WTC11 (cell line): ENCODE measurements at regions not wholly inside any gene's neighbourhood (a gene's known extent, or its start where the extent isn't known, plus 50 kb on each side); places are given as distances from the start of the nearest gene placed in this dataset.

Source experiments
- ATAC-seq: fragments of 200-7000 bp; cut with Tn5 transposase; 2 replicates; pipeline ENCODE4 v1.10.0; 2021; ENCODE audit warnings: mild to moderate bottlenecking, moderate library complexity
- CTCF ChIA-PET: fragments of 300-600 bp; sonication (Branson Sonifier 250); formaldehyde crosslinking; loops from one replicate; lab custom pipeline; 2021; ENCODE audit warnings: antibody characterized with exemption; lab: Charles Lee
- POLR2A ChIA-PET: fragments of 350-600 bp; sonication (Branson Sonifier 250); formaldehyde crosslinking; loops from one replicate; lab custom pipeline; 2021; ENCODE audit warnings: antibody characterized with exemption; lab: Charles Lee
- DNase-seq: peaks from one replicate; pipeline ENCODE4 v3.0.0; 2021; ENCODE audit warnings: low spot score
- H3K27ac Mint-ChIP-seq: 2 replicates; pipeline ENCODE4 v1.8.0; 2021; ENCODE audit warnings: mixed read lengths
- H3K27me3 Mint-ChIP-seq: 2 replicates; pipeline ENCODE4 v1.8.0; 2021; ENCODE audit warnings: low read depth, mild to moderate bottlenecking, moderate library complexity, mixed read lengths
- H3K36me3 Mint-ChIP-seq: 2 replicates; pipeline ENCODE4 v1.8.0; 2021; ENCODE audit warnings: mixed read lengths
- H3K4me1 Mint-ChIP-seq: 2 replicates; pipeline ENCODE4 v1.8.0; 2022; ENCODE audit warnings: mixed read lengths
- H3K4me3 Mint-ChIP-seq: 2 replicates; pipeline ENCODE4 v1.8.0; 2021; ENCODE audit warnings: mild to moderate bottlenecking, moderate library complexity, mixed read lengths
- H3K9me3 Mint-ChIP-seq: 2 replicates; pipeline ENCODE4 v1.8.0; 2021; ENCODE audit warnings: mixed read lengths
- ATF2 ChIP-seq: sonication (generic); formaldehyde crosslinking; IDR thresholded peaks from 2 replicates; pipeline ENCODE4 v1.8.1; 2022; ENCODE audit warnings: low read depth, missing genetic modification reagents, borderline replicate concordance
- ELF4 ChIP-seq: sonication (generic); formaldehyde crosslinking; IDR thresholded peaks from 2 replicates; pipeline ENCODE4 v1.8.1; 2022; ENCODE audit warnings: low read depth, mild to moderate bottlenecking, moderate library complexity, missing genetic modification reagents
- EMX1 ChIP-seq: fragments of 250-450 bp; sonication (Bioruptor Pico); IDR thresholded peaks from 2 replicates; pipeline ENCODE4 v1.8.0; 2021; ENCODE audit warnings: mild to moderate bottlenecking
- GABPB1 ChIP-seq: sonication (generic); formaldehyde crosslinking; IDR thresholded peaks from 2 replicates; pipeline ENCODE4 v1.8.1; 2023; ENCODE audit warnings: mild to moderate bottlenecking, missing genetic modification reagents
- IRF2 ChIP-seq: sonication (generic); formaldehyde crosslinking; IDR thresholded peaks from 2 replicates; pipeline ENCODE4 v1.8.0; 2022; ENCODE audit warnings: low read depth, missing genetic modification reagents, borderline replicate concordance
- JAZF1 ChIP-seq: fragments of 250-450 bp; sonication (Bioruptor Pico); IDR thresholded peaks from 2 replicates; pipeline ENCODE4 v1.9.0; 2021; ENCODE audit warnings: moderate library complexity, mild to moderate bottlenecking, inconsistent platforms
- MXD4 ChIP-seq: fragments of 250-450 bp; sonication (Bioruptor Pico); IDR thresholded peaks from 2 replicates; pipeline ENCODE4 v1.8.0; 2021; ENCODE audit warnings: mild to moderate bottlenecking, moderate library complexity, borderline replicate concordance
- NFATC4 ChIP-seq: fragments of 250-450 bp; sonication (Bioruptor Pico); IDR thresholded peaks from 2 replicates; pipeline ENCODE4 v1.9.0; 2021; ENCODE audit warnings: mild to moderate bottlenecking
- NR1H2 ChIP-seq: sonication (generic); formaldehyde crosslinking; IDR thresholded peaks from 2 replicates; pipeline ENCODE4 v1.9.0; 2021; ENCODE audit warnings: mild to moderate bottlenecking, moderate library complexity, missing genetic modification reagents
- NR3C1 ChIP-seq: sonication (generic); formaldehyde crosslinking; conservative IDR thresholded peaks from 2 replicates; pipeline ENCODE4 v1.8.1; 2023; ENCODE audit warnings: low read depth, mild to moderate bottlenecking, missing genetic modification reagents
- RORB ChIP-seq: fragments of 250-450 bp; sonication (Bioruptor Pico); IDR thresholded peaks from 2 replicates; pipeline ENCODE4 v1.9.0; 2021; ENCODE audit warnings: mild to moderate bottlenecking
- SMAD4 ChIP-seq: sonication (generic); formaldehyde crosslinking; IDR thresholded peaks from 2 replicates; pipeline ENCODE4 v1.8.0; 2022; ENCODE audit warnings: mild to moderate bottlenecking, missing genetic modification reagents
- SOX15 ChIP-seq: fragments of 250-450 bp; sonication (Bioruptor Pico); IDR thresholded peaks from 2 replicates; pipeline ENCODE4 v1.9.0; 2021; ENCODE audit warnings: mild to moderate bottlenecking
- SP1 ChIP-seq: sonication (generic); formaldehyde crosslinking; conservative IDR thresholded peaks from 2 replicates; pipeline ENCODE4 v1.8.1; 2022; ENCODE audit warnings: missing genetic modification reagents
- TEAD4 ChIP-seq: sonication (generic); formaldehyde crosslinking; IDR thresholded peaks from 2 replicates; pipeline ENCODE4 v1.8.0; 2022; ENCODE audit warnings: mild to moderate bottlenecking, missing genetic modification reagents
- TP53 ChIP-seq: sonication (generic); formaldehyde crosslinking; IDR thresholded peaks from 2 replicates; pipeline ENCODE4 v1.8.1; 2023; ENCODE audit warnings: mild to moderate bottlenecking, missing genetic modification reagents
- ZNF138 ChIP-seq: sonication (generic); formaldehyde crosslinking; conservative IDR thresholded peaks from 2 replicates; pipeline ENCODE4 v1.8.1; 2022; ENCODE audit warnings: mild to moderate bottlenecking, moderate library complexity, missing genetic modification reagents
- TF ChIP-seq, protein P1 (sequence below): fragments of 200-600 bp; IDR thresholded peaks from 2 replicates; pipeline ENCODE4 v1.8.0; 2022; ENCODE audit warnings: antibody characterized with exemption
- TF ChIP-seq, protein P2 (sequence below): sonication (generic); formaldehyde crosslinking; IDR thresholded peaks from 2 replicates; pipeline ENCODE4 v1.8.0; 2022; ENCODE audit warnings: missing genetic modification reagents
- TF ChIP-seq, protein P3 (sequence below): fragments of 250-450 bp; sonication (Bioruptor Pico); IDR thresholded peaks from 2 replicates; pipeline ENCODE4 v1.9.0; 2021; ENCODE audit warnings: mild to moderate bottlenecking, borderline replicate concordance

GRCh38 chr2:30371772-30372373 is 75.2 kb upstream of the LCLAT1 start:
- TF ChIP-seq, protein P1, sequence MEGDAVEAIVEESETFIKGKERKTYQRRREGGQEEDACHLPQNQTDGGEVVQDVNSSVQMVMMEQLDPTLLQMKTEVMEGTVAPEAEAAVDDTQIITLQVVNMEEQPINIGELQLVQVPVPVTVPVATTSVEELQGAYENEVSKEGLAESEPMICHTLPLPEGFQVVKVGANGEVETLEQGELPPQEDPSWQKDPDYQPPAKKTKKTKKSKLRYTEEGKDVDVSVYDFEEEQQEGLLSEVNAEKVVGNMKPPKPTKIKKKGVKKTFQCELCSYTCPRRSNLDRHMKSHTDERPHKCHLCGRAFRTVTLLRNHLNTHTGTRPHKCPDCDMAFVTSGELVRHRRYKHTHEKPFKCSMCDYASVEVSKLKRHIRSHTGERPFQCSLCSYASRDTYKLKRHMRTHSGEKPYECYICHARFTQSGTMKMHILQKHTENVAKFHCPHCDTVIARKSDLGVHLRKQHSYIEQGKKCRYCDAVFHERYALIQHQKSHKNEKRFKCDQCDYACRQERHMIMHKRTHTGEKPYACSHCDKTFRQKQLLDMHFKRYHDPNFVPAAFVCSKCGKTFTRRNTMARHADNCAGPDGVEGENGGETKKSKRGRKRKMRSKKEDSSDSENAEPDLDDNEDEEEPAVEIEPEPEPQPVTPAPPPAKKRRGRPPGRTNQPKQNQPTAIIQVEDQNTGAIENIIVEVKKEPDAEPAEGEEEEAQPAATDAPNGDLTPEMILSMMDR = no peak
- TF ChIP-seq MXD4 (no peak), IRF2 (CRISPR knock-in tag) (no peak), SOX15 (no peak), ELF4 (CRISPR knock-in tag) (no peak), TEAD4 (CRISPR knock-in tag) (no peak), TP53 (no peak), GABPB1 (CRISPR knock-in tag) (no peak), NR3C1 (no peak)
- TF ChIP-seq, protein P2, sequence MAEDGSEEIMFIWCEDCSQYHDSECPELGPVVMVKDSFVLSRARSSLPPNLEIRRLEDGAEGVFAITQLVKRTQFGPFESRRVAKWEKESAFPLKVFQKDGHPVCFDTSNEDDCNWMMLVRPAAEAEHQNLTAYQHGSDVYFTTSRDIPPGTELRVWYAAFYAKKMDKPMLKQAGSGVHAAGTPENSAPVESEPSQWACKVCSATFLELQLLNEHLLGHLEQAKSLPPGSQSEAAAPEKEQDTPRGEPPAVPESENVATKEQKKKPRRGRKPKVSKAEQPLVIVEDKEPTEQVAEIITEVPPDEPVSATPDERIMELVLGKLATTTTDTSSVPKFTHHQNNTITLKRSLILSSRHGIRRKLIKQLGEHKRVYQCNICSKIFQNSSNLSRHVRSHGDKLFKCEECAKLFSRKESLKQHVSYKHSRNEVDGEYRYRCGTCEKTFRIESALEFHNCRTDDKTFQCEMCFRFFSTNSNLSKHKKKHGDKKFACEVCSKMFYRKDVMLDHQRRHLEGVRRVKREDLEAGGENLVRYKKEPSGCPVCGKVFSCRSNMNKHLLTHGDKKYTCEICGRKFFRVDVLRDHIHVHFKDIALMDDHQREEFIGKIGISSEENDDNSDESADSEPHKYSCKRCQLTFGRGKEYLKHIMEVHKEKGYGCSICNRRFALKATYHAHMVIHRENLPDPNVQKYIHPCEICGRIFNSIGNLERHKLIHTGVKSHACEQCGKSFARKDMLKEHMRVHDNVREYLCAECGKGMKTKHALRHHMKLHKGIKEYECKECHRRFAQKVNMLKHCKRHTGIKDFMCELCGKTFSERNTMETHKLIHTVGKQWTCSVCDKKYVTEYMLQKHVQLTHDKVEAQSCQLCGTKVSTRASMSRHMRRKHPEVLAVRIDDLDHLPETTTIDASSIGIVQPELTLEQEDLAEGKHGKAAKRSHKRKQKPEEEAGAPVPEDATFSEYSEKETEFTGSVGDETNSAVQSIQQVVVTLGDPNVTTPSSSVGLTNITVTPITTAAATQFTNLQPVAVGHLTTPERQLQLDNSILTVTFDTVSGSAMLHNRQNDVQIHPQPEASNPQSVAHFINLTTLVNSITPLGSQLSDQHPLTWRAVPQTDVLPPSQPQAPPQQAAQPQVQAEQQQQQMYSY (CRISPR knock-in tag) = no peak
- Mint-ChIP-seq H3K4me3 (no peak overlapping the region), H3K27me3 (peaks cover 3% of the 10 kb centered on the region; the same call in 1 of the 2 replicates), H3K4me1 (no peaks in the 10 kb centered on the region), H3K9me3 (peaks cover 5% of the 10 kb centered on the region), H3K36me3 (no peaks in the 10 kb centered on the region), H3K27ac (no peak overlapping the region)
- POLR2A ChIA-PET = interaction anchor here (0.5 kb wide), 1 partner anchor 26 kb away, joined by 3 read pairs; no protein-coding TSS in a partner anchor
- CTCF ChIA-PET = interaction anchor here (0.7 kb wide), 1 partner anchor 1010 kb away, joined by 3 read pairs; no protein-coding TSS in a partner anchor
- no peak for ATAC-seq
- DNase-seq = no peak

- peaks cover 6% of the 10 kb centered on the region for H3K9me3 Mint-ChIP-seq
- no peak overlapping the region for H3K27ac Mint-ChIP-seq
- no peaks in the 10 kb centered on the region for H3K36me3 Mint-ChIP-seq
- H3K4me3 Mint-ChIP-seq = no peak overlapping the region
- POLR2A ChIA-PET = no interaction called here
- CTCF ChIA-PET = interaction anchor here (0.7 to 1.7 kb wide), 2 partner anchors 339 to 1010 kb away, joined by 3 read pairs; no protein-coding TSS in a partner anchor
- ATAC-seq (no peak), DNase-seq (no peak)
- H3K27me3 Mint-ChIP-seq = peaks cover 3% of the 10 kb centered on the region; the same call in 1 of the 2 replicates
- no peaks in the 10 kb centered on the region for H3K4me1 Mint-ChIP-seq
- TF ChIP-seq ZNF138 (no peak), SP1 (no peak), SMAD4 (CRISPR knock-in tag) (no peak), NR1H2 (no peak), NR3C1 (no peak), RORB (CRISPR knock-in tag) (no peak), TEAD4 (CRISPR knock-in tag) (no peak), ATF2 (no peak)
Measured at GRCh38 chr2:30372826-30373225, 74.2 kb upstream of the LCLAT1 start.

DNA sequence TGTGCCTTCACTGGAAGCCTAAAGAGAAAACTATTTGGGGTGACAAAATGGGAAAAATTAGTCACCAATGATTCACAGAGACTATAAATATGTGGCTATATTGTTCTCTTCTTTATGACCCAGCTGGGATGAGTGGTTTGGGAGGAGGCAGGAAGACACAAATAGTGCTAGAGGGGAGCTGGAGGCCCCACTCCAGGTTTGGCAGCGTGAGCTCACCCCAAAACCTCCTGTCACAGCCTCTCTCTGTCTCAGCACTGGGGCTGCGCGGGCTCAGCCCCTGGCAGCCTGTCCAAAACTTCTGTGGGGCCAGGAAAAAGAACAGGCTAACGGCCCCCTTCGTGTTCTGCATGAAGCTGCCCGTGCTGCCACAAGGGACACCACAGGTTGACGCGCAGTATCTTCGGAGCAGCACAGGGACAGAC is 73.2 kb upstream of the LCLAT1 start:
- no peak for TF ChIP-seq NFATC4 (CRISPR knock-in tag)
- TF ChIP-seq EMX1 (CRISPR knock-in tag) = no peak
- no peak for TF ChIP-seq JAZF1 (CRISPR knock-in tag)
- TF ChIP-seq, protein P3, sequence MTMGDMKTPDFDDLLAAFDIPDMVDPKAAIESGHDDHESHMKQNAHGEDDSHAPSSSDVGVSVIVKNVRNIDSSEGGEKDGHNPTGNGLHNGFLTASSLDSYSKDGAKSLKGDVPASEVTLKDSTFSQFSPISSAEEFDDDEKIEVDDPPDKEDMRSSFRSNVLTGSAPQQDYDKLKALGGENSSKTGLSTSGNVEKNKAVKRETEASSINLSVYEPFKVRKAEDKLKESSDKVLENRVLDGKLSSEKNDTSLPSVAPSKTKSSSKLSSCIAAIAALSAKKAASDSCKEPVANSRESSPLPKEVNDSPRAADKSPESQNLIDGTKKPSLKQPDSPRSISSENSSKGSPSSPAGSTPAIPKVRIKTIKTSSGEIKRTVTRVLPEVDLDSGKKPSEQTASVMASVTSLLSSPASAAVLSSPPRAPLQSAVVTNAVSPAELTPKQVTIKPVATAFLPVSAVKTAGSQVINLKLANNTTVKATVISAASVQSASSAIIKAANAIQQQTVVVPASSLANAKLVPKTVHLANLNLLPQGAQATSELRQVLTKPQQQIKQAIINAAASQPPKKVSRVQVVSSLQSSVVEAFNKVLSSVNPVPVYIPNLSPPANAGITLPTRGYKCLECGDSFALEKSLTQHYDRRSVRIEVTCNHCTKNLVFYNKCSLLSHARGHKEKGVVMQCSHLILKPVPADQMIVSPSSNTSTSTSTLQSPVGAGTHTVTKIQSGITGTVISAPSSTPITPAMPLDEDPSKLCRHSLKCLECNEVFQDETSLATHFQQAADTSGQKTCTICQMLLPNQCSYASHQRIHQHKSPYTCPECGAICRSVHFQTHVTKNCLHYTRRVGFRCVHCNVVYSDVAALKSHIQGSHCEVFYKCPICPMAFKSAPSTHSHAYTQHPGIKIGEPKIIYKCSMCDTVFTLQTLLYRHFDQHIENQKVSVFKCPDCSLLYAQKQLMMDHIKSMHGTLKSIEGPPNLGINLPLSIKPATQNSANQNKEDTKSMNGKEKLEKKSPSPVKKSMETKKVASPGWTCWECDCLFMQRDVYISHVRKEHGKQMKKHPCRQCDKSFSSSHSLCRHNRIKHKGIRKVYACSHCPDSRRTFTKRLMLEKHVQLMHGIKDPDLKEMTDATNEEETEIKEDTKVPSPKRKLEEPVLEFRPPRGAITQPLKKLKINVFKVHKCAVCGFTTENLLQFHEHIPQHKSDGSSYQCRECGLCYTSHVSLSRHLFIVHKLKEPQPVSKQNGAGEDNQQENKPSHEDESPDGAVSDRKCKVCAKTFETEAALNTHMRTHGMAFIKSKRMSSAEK = no peak
- Mint-ChIP-seq H3K4me1 (no peaks in the 10 kb centered on the region), H3K27ac (no peak overlapping the region), H3K4me3 (no peak overlapping the region), H3K9me3 (peaks cover 6% of the 10 kb centered on the region), H3K36me3 (no peaks in the 10 kb centered on the region), H3K27me3 (peaks cover 3% of the 10 kb centered on the region; the same call in 1 of the 2 replicates)
- DNase-seq (no peak), ATAC-seq (peak; percentile 43; the same call in 1 of the 2 replicates)
- CTCF ChIA-PET = interaction anchor here (0.9 to 1.7 kb wide), 3 partner anchors 135 to 338 kb away, joined by 3 read pairs; no protein-coding TSS in a partner anchor
- POLR2A ChIA-PET = no interaction called here
